ENCODE measurements at regions not wholly inside any gene's neighbourhood (a gene's known extent, or its start where the extent isn't known, plus 50 kb on each side); places are given as distances from the start of the nearest gene placed in this dataset.
"Not testable (repeated sequence)": the region's sequence is repeated elsewhere in the genome, so short reads cannot be mapped to it uniquely, and the experiment has no call there.

DNA sequence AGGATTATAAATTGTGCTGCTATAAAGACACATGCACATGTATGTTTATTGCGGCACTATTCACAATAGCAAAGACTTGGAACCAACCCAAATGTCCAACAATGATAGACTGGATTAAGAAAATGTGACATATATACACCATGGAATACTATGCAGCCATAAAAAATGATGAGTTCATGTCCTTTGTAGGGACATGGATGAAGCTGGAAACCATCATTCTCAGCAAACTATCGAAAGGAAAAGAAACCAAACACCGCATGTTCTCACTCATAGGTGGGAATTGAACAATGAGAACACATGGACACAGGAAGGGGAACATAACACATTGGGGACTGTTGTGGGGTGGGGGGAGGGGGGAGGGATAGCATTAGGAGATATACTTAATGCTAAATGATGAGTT, 67.8 kb upstream of the ETV3 start:
- not testable (repeated sequence) for DNase-seq

GRCh38 chr1:157203166-157203565, 65.0 kb upstream of the ETV3 start:
- no peak for DNase-seq

DNA sequence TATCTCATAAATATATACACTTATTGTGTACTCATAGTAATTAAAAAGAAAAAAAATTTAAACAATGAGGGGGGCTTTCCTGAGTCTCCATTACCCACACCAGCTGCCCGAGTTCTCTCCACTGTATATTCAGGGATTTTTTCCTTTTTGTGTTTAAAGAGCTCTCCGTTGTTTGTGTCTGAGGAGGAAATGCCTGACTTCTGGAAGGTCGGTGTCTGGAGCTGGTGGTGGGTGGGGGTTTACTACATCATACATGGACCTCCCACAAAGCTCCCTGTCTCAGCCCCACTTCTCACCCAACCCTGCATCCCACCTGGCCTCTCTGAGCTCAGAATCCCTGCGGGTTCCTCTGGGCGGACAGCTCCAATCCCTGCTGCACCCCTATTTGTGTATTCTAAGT, 64.1 kb upstream of the ETV3 start:
- no peak for DNase-seq

DNA sequence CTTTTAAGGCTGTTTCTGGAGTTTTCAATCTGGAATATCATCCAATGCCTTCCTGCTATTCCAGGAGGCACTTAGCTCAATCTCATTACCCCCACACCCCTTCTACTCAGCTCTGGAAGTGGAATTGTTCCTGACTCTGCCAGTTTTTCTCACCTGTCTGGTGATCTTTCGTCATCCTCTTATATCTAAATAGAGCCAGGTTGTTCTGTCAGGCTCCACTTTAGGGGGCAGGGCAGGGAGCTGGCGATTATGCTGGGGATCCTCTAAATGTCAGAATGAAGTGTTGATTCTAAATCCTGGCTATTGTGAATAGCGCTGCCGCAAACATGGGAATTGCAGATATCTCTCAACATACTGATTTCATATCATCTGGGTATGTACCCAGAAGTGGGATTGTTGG, 63.6 kb upstream of the ETV3 start:
- no peak for DNase-seq

GRCh38 chr1:157200451-157200850, 62.3 kb upstream of the ETV3 start:
- DNase-seq, result no peak

- no peak for DNase-seq
These were observed 61.2 kb upstream of the ETV3 start for GRCh38 chr1:157199421-157199755.

DNA sequence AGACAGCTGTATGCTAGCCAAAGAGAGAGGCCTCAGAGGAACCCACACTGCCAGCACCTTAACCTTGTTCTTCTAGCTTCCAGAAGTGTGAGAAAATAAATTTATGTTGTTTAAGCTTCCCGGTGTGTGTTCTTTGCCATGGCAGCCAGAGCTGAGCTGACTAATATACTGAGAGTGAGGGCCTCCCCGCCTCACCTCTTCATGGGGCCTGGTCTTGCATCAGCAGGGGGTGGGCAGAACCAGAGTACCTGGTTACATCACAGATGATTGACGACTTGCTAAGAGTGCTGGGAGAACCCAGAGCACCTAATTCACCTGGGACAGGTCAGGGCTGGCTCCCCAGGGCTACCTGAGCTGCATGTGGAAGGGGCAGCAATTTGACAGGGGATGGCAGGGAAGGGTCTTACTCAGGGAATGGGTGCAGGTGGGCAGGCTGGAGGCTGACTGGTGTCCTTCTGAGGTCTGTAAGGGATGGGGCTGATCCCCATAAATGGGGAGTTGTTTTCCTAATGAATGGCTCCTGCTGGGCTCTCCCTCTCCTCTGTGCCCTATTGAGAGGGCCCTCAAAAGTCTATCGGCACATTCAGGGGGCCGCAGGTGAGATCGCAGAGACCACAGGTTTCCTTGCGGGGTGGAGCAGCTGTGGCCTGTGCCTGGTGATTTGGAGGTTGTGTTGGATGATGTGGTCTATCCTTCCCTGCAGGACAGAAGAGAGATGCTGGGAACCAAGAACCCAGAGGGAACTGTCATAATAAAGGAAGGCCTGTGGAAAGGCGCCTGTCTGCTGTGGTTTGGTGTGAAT, 60.6 kb upstream of the ETV3 start:
- no peak for DNase-seq

DNA sequence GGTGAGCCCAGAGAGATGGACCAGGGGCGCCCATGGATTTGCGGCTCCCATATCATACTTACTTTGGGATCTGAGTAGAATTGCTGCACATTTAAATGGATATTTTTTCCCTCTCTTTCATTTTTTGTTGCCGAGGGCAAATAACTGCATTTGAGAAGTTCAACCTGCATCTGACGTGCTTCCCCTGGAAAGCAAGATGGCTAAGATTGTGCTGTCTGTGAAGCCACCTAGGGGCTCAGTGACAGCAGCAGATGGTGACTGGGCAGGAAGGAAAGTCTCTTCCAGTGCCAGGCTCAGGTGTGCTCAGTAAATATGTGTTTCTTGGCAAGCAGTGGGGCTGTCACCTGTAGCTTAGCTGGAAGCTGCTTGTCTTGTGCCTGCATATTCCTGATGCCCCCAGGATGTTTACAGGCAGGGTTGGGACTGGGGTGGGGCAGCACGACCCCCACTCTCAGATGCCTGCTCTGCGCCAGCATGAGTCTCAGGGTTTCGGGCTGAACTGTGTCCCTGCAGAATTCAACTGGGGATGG, 59.8 kb upstream of the ETV3 start:
- no peak for DNase-seq

GRCh38 chr1:157196670-157197456, 58.7 kb upstream of the ETV3 start:
- DNase-seq, result not testable (repeated sequence)

- DNase-seq, result no peak
These were observed 58.0 kb upstream of the ETV3 start for GRCh38 chr1:157196245-157196543.

DNA sequence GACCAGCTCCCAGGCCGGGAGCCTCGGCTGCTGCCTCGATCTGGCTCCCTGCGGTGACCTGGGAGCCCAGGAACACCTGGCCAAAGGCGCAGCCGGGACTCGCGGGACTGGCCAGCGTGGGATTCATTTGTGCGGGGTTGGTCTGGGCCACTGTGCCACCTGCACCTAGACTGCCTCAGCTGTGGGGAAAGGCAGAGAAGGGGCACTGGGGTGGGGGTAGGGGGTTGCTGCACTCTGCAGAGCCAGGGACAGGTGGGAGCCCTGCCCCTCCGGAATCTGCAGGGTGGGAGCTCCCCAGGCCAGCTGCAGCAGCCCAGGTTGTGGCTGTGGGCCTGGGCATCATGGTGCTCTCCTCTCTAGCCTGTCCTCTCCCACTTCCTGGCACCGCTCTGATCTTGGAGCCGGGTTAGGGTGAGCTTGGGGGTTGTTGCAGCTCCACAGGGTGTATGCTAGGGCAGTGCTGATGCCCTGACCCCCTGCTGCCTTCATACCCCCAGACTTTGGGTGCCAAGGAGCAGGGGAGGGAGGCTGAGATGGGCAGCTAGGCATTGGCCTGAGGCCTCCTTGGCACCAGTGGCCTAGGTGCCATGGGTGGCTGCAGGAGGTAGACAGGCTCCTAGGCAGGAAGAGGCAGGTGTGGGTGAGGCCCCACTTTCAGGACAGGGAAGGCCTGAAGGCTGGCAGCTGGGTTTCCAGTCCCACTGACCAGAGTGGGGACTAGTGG, 57.5 kb upstream of the ETV3 start:
- DNase-seq, result no peak

- DNase-seq, result no peak
These were observed 56.7 kb upstream of the ETV3 start for GRCh38 chr1:157194731-157195520.

DNA sequence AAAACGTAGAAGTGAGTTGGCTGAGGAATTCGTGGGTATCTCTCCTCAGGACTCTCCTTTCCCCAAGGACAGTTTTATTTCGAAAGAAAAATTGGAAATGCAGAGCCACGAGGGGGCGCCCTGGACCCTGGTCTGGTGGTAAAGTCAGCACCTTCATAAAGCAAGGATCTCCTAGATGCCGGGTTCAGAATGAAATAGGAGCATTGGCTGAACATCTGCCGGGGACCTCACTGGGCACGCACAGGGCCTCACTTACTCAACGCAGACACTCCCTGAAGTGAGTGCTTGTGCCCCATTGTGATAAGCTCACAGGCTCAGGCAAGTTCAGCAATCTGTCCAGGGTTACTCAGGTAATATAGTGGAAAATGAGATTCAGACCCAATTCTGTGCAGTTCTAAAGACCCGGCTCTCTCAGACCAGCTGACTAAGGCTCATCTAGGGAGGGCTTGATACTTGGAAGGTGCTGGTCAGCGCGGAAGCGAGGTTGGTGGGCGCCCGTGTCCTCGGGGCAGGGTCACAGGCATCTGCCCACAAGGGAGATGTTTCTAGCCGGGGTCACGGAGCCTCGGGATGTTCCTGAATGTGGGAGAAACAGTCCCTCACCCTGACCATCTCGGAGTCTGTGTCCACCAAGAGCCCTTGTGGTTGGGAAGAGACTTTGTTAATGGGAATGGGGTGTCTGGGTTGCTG, 55.7 kb upstream of the ETV3 start:
- peak; percentile 71 for DNase-seq

GRCh38 chr1:157193219-157193618, 55.0 kb upstream of the ETV3 start:
- DNase-seq, result no peak

GRCh38 chr1:157189986-157190982, 52.1 kb upstream of the ETV3 start:
- DNase-seq, result no peak

- no peak for DNase-seq
These were observed 50.9 kb upstream of the ETV3 start for GRCh38 chr1:157189096-157189495.
